Prostate gland (tissue), 2 donors: ENCODE measurements at regions not wholly inside any gene's neighbourhood (a gene's known extent, or its start where the extent isn't known, plus 50 kb on each side); places are given as distances from the start of the nearest gene placed in this dataset.
"Not testable (repeated sequence)": the region's sequence is repeated elsewhere in the genome, so short reads cannot be mapped to it uniquely, and the experiment has no call there.

Source experiments
- POLR2A ChIP-seq: fragments of 450-650 bp; IDR thresholded peaks from one replicate; pipeline ENCODE4 v1.6.1; 2016; ENCODE audit warnings: antibody characterized with exemption, mild to moderate bottlenecking
- POLR2AphosphoS5 ChIP-seq: sonication (generic); formaldehyde crosslinking; IDR thresholded peaks from one replicate; pipeline ENCODE4 v1.6.1; 2017; ENCODE audit warnings: antibody characterized with exemption
- TF ChIP-seq, protein P1 (sequence below), 4 experiments: fragments of 200-600 bp in 2 of 4; fragments of 450-650 bp in 2 of 4; sonication (generic) in 2 of 4; IDR thresholded peaks; 1 replicate in 3 of 4; 2 replicates in 1 of 4; pipeline ENCODE4 v1.5.1; 2016 to 2019; ENCODE audit warnings: antibody characterized with exemption in 4 of 4, mild to moderate bottlenecking in 2 of 4, moderate library complexity in 2 of 4

DNA sequence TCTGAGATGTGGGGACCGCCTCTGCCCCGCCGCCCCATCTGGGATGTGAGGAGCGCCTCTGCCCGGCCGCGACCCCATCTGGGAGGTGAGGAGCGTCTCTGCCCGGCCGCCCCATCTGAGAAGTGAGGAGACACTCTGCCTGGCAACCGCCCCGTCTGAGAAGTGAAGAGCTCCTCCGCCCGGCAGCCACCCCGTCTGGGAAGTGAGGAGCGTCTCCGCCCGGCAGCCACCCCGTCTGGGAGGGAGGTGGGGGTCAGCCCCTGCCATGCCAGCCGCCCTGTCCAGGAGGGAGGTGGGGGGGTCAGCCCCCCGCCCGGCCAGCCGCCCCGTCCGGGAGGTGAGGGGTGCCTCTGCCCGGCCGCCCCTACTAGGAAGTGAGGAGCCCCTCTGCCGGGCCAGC, 102.2 kb downstream of the ID4 start:
- TF ChIP-seq, protein P1, sequence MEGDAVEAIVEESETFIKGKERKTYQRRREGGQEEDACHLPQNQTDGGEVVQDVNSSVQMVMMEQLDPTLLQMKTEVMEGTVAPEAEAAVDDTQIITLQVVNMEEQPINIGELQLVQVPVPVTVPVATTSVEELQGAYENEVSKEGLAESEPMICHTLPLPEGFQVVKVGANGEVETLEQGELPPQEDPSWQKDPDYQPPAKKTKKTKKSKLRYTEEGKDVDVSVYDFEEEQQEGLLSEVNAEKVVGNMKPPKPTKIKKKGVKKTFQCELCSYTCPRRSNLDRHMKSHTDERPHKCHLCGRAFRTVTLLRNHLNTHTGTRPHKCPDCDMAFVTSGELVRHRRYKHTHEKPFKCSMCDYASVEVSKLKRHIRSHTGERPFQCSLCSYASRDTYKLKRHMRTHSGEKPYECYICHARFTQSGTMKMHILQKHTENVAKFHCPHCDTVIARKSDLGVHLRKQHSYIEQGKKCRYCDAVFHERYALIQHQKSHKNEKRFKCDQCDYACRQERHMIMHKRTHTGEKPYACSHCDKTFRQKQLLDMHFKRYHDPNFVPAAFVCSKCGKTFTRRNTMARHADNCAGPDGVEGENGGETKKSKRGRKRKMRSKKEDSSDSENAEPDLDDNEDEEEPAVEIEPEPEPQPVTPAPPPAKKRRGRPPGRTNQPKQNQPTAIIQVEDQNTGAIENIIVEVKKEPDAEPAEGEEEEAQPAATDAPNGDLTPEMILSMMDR (IDR thresholded peaks at IDR 0.05) = not testable (repeated sequence)
- TF ChIP-seq POLR2A, POLR2AphosphoS5: not testable (repeated sequence)
